GM13977 (cell line): ENCODE measurements at regions not wholly inside any gene's neighbourhood (a gene's known extent, or its start where the extent isn't known, plus 50 kb on each side); places are given as distances from the start of the nearest gene placed in this dataset.

Experiments used
- DNase-seq: peaks from one replicate; pipeline ENCODE4 v3.0.0; 2012; ENCODE audit warnings: low spot score
- CTCF ChIP-seq: IDR thresholded peaks from 2 replicates; pipeline ENCODE4 v1.5.1; 2012; ENCODE audit warnings: mild to moderate bottlenecking, control low read depth; ENCODE audit not compliant: insufficient read depth; ENCODE audit errors: extremely low read depth, missing control alignments
- in situ Hi-C: fragments of 300-500 bp; cut with MboI; formaldehyde crosslinking; loops from one replicate; pipeline ENCODE4 v1.12.0; 2022; ENCODE audit warnings: low sequenced_read_pairs, low pct_unique_long_range_greater_than_20kb, mixed read lengths, inconsistent platforms; ENCODE audit not compliant: unreplicated experiment

GRCh38 chr12:91680864-91681263 lies 464.8 kb downstream of the BTG1 start:
- no peak for TF ChIP-seq CTCF
- in situ Hi-C loops, result no loop called here
- no peak for DNase-seq

- TF ChIP-seq CTCF, result no peak
- DNase-seq, result no peak
- in situ Hi-C loops, result no loop called here
These were observed 468.1 kb downstream of the BTG1 start for GRCh38 chr12:91677556-91677955.

GRCh38 chr12:91675401-91675800 lies 470.2 kb downstream of the BTG1 start:
- in situ Hi-C loops, result no loop called here
- no peak for DNase-seq
- TF ChIP-seq CTCF, result no peak

- DNase-seq, result no peak
- in situ Hi-C loops, result no loop called here
- TF ChIP-seq CTCF, result no peak
These were observed 473.5 kb downstream of the BTG1 start for GRCh38 chr12:91672130-91672529.

GRCh38 chr12:91667694-91668093 lies 478.0 kb downstream of the BTG1 start:
- no peak for TF ChIP-seq CTCF
- no peak for DNase-seq
- in situ Hi-C loops, result no loop called here

DNA sequence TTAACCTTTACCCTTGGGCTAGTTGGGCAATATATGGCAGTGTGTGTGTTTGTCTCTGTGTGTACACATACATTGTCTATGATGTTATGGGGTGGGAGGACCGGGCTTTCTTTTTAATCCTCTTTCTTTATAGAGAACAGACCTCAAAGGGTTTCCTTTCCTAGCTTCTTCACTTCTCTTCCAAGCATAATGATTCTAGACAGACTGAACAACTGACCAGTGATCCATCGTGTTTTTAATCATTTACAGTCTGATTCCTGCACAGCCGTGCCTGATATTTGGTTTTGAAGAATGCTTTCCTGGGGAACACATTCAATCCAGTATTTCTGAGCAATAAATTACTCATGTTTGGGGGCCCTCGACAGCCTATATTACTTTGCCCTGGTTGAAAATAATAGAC lies 481.1 kb upstream of the DCN start:
- no peak for DNase-seq
- no peak for TF ChIP-seq CTCF
- in situ Hi-C loops, result no loop called here

DNA sequence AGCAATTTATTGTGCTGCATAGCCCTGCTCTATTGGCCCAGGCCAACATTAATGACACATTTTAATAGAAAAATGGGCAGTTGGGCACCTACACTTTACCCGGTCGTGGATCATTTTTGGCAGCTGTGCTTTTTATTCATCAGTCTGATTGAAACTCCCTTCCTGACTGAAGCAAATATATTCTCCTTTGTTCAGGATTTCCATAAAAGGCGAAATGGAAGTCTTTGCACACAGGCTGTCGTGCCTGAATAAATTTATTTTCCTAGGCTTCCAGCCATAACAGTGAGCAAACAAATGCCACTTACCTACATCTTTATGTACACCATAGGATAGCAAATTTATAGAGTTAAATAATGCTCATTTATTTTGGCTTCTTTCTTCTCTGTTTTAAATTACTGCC lies 480.7 kb upstream of the DCN start:
- no peak for TF ChIP-seq CTCF
- no peak for DNase-seq
- in situ Hi-C loops, result no loop called here
